CD4-positive, alpha-beta T cell (primary cell): ENCODE measurements at regions not wholly inside any gene's neighbourhood (a gene's known extent, or its start where the extent isn't known, plus 50 kb on each side); places are given as distances from the start of the nearest gene placed in this dataset.

Experiments
- ATAC-seq: fragments of 200-7000 bp; cut with Tn5 transposase; one replicate; pipeline ENCODE4 v1.10.0; 2022; ENCODE audit warnings: mild to moderate bottlenecking; ENCODE audit not compliant: poor library complexity
- CTCF ChIA-PET: fragments of 350-600 bp; sonication (Branson Sonifier 250); formaldehyde crosslinking; loops from one replicate; lab custom pipeline; 2021; ENCODE audit warnings: antibody characterized with exemption, inconsistent platforms; lab: Charles Lee
- POLR2A ChIA-PET: fragments of 350-600 bp; sonication (Branson Sonifier 250); formaldehyde crosslinking; loops from one replicate; lab custom pipeline; 2021; ENCODE audit warnings: antibody characterized with exemption, inconsistent platforms; lab: Charles Lee
- DNase-seq, 14 experiments: peaks; one replicate each; pipeline ENCODE4 v3.0.0-alpha.2; 2013 to 2020; ENCODE audit warnings: mixed read lengths in 2 of 14
- H3K27ac ChIP-seq, 2 donors: one replicate each; pipeline versions ENCODE4 v1.5.1 to v1.7.0; 2013; ENCODE audit warnings: low read length in 2 of 2, low read depth in 1 of 2, mild to moderate bottlenecking in 1 of 2
- H3K27me3 ChIP-seq, 2 experiments: 1 replicate in 1 of 2; 2 replicates in 1 of 2; pipeline versions ENCODE4 v1.6.1 to v1.7.0; 2013; ENCODE audit warnings: low read length in 2 of 2, control low read depth in 1 of 2, mild to moderate bottlenecking in 1 of 2, moderate library complexity in 1 of 2; ENCODE audit not compliant: insufficient read depth in 2 of 2, control insufficient read depth in 1 of 2
- H3K36me3 ChIP-seq: one replicate; pipeline ENCODE4 v1.6.1; 2013; ENCODE audit warnings: low read length, control low read depth; ENCODE audit not compliant: insufficient read depth
- H3K4me1 ChIP-seq: one replicate; pipeline ENCODE4 v1.6.1; 2013; ENCODE audit warnings: low read length, control low read depth; ENCODE audit not compliant: insufficient read depth
- H3K4me3 ChIP-seq: one replicate; pipeline ENCODE4 v1.5.1; 2013; ENCODE audit warnings: mild to moderate bottlenecking, low read length, moderate library complexity
- H3K9me3 ChIP-seq, 2 experiments: 1 replicate in 1 of 2; 2 replicates in 1 of 2; pipeline versions ENCODE4 v1.6.1 to v1.7.0; 2013; ENCODE audit warnings: low read length in 2 of 2, mild to moderate bottlenecking in 2 of 2, control low read depth in 1 of 2, moderate library complexity in 1 of 2; ENCODE audit not compliant: control insufficient read depth in 1 of 2, insufficient read depth in 1 of 2
- H3K27ac Mint-ChIP-seq: one replicate; pipeline ENCODE4 v1.8.0; 2020; ENCODE audit warnings: mixed read lengths
- H3K27me3 Mint-ChIP-seq: one replicate; pipeline ENCODE4 v1.8.0; 2021; ENCODE audit warnings: mixed read lengths
- H3K36me3 Mint-ChIP-seq: one replicate; pipeline ENCODE4 v1.8.0; 2021; ENCODE audit warnings: low read depth, mixed read lengths
- H3K4me1 Mint-ChIP-seq: one replicate; pipeline ENCODE4 v1.8.0; 2021; ENCODE audit warnings: low read depth, mixed read lengths
- H3K4me3 Mint-ChIP-seq: one replicate; pipeline ENCODE4 v1.8.0; 2020; ENCODE audit warnings: mild to moderate bottlenecking, mixed read lengths
- H3K9me3 Mint-ChIP-seq: one replicate; pipeline ENCODE4 v1.8.0; 2020; ENCODE audit warnings: mixed read lengths
- intact Hi-C, 2 experiments: fragments of 100-400 bp; cut with DNase I in 1 of 2; cut with micrococcal nuclease in 1 of 2; formaldehyde crosslinking; loops; one replicate each; pipeline versions ENCODE4 v1.15.1 to v1.9.0; 2023 to 2025; cut with DNase I, micrococcal nuclease
- TF ChIP-seq, protein P1 (sequence below): fragments of 200-600 bp; IDR thresholded peaks from one replicate; pipeline ENCODE4 v1.8.0; 2022; ENCODE audit warnings: antibody characterized with exemption, mild to moderate bottlenecking

DNA sequence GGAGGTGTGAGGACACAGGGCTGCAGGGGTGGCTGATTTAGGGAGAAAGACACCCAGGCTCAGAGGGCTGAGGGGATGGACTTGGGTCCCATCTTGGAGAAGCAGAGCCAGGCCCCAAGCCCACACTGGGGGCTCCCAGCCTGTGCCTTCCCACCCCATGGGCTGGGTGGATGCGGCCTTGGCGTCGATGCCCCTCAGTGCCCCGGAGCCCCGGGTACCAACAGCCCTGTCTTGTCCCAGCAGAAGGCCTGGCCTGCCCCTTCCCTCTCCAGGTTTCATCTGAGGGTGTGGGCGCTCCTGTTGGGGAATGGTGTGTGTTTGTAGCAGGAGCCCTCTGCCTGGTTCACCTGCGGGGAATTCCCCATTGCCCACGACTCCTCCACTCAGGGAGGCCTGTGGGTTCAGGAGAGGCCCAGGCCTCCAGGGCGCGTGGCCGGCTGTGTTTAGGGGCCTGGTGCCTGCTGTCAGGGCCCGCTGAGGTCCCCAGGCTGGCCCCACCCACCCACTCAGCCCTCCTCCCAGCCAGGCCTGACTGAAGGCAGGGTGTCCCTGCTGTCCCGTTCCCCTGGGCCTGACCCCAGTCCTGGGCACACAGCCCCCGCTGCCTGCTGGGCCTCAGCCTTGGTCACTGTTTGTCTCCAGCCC lies 51.1 kb upstream of the BEGAIN start:
- H3K27ac Mint-ChIP-seq: no peak overlapping the region
- no peak for ATAC-seq
- Histone ChIP-seq H3K27ac (no peak overlapping the region), H3K4me1 (peaks cover 59% of the 10 kb centered on the region), H3K36me3 (no peaks in the 10 kb centered on the region), H3K9me3 (peaks cover 0 to 8% of the 10 kb centered on the region in 2 experiments), H3K27me3 (no peaks in the 10 kb centered on the region), H3K4me3 (no peak overlapping the region)
- peaks cover 50% of the 10 kb centered on the region for H3K4me1 Mint-ChIP-seq
- TF ChIP-seq, protein P1, sequence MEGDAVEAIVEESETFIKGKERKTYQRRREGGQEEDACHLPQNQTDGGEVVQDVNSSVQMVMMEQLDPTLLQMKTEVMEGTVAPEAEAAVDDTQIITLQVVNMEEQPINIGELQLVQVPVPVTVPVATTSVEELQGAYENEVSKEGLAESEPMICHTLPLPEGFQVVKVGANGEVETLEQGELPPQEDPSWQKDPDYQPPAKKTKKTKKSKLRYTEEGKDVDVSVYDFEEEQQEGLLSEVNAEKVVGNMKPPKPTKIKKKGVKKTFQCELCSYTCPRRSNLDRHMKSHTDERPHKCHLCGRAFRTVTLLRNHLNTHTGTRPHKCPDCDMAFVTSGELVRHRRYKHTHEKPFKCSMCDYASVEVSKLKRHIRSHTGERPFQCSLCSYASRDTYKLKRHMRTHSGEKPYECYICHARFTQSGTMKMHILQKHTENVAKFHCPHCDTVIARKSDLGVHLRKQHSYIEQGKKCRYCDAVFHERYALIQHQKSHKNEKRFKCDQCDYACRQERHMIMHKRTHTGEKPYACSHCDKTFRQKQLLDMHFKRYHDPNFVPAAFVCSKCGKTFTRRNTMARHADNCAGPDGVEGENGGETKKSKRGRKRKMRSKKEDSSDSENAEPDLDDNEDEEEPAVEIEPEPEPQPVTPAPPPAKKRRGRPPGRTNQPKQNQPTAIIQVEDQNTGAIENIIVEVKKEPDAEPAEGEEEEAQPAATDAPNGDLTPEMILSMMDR: no peak
- no peak for DNase-seq
- no peaks in the 10 kb centered on the region for H3K9me3 Mint-ChIP-seq
- ChIA-PET POLR2A (interaction anchor here (1.5 kb wide), 1 partner anchor 8 kb away, joined by 4 read pairs; no protein-coding TSS in a partner anchor), CTCF (no interaction called here)
- intact Hi-C loops: no loop called here
- no peak overlapping the region for H3K4me3 Mint-ChIP-seq
- H3K36me3 Mint-ChIP-seq: no peaks in the 10 kb centered on the region
- H3K27me3 Mint-ChIP-seq: no peaks in the 10 kb centered on the region

DNA sequence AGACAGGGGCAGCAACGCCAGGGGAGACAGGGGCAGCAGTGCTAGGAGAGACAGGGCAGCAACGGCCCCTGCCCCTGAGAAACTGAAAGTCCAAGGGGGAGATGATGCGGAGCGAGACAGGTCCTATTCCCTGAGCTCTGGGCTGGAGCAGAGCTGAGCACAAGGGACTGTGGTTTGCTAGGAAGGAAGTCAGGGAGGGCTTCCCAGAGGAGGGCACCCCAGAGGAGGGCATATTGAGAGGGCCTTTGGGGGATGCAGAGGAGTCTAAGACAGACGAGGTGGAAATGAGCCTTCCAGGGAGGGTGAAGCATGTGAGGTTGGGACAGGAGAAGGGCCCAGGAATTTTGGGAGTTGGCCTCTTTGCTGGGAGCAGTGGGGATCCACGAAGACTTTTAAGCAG lies 52.1 kb upstream of the BEGAIN start:
- no peak for DNase-seq
- ChIA-PET POLR2A (no interaction called here), CTCF (no interaction called here)
- no peaks in the 10 kb centered on the region for H3K27me3 ChIP-seq
- peaks cover 59% of the 10 kb centered on the region for H3K4me1 Mint-ChIP-seq
- H3K27me3 Mint-ChIP-seq: no peaks in the 10 kb centered on the region
- H3K36me3 Mint-ChIP-seq: no peaks in the 10 kb centered on the region
- TF ChIP-seq, protein P1: no peak
- no peak overlapping the region for H3K4me3 ChIP-seq
- peaks cover 0 to 12% of the 10 kb centered on the region in 2 experiments for H3K9me3 ChIP-seq
- no peak for ATAC-seq
- H3K36me3 ChIP-seq: no peaks in the 10 kb centered on the region
- peak overlapping the region; percentile 82 for H3K27ac Mint-ChIP-seq
- intact Hi-C loops: no loop called here
- H3K27ac ChIP-seq: peak overlapping the region in 1 of 2 donors; percentile 57
- H3K4me3 Mint-ChIP-seq: peak overlapping the region; percentile 66
- peaks cover 68% of the 10 kb centered on the region for H3K4me1 ChIP-seq
- H3K9me3 Mint-ChIP-seq: no peaks in the 10 kb centered on the region

DNA sequence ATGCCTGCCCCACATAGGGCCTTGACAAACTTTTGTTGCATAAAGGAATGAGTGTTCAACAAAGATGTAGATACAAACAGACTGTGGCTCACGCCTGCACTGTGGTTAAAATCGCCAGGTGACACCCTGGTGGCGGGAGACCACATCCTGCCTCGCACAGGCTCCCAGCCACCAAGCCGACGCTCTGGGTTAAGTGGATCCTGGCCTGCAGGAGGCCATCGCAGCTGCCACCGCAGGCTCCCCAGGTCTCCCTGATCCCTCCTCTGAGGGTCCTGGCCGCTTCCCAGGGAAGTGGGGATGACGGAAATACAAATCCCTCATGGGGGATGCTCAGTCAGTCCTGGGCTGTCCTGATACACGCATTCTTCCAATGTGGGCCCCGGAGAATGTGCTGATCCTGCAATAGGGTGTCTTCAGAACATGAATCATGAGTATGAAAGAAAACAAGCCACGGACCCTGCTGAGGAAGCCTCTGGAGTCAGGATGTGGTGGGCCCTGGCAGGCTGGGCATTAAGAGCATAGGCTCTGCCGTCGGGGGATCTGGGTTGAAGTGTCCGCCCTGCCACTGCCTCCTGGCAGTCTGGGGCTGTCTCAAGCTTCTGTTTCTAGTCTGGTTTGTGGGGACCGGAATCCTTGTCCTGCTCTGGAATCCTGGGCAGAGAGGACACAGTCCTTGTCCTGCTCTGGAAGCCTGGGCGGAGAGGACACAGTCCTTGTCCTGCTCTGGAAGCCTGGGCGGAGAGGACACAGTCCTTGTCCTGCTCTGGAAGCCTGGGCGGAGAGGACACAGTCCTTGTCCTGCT lies 53.5 kb upstream of the BEGAIN start:
- peak overlapping the region; percentile 85 for H3K4me3 Mint-ChIP-seq

More for the DNA sequence above, 53.5 kb upstream of the BEGAIN start:
- H3K9me3 ChIP-seq: peaks cover 0 to 12% of the 10 kb centered on the region in 2 experiments
- intact Hi-C loops: loop anchor here in 1 of 2 experiments (5.0 kb wide), 1 partner anchor 93 kb away; no protein-coding TSS in a partner anchor
- Mint-ChIP-seq H3K27ac (peak overlapping the region; percentile 82), H3K9me3 (no peaks in the 10 kb centered on the region), H3K4me1 (peaks cover 73% of the 10 kb centered on the region), H3K36me3 (no peaks in the 10 kb centered on the region), H3K27me3 (no peaks in the 10 kb centered on the region)
- ATAC-seq (peak; percentile 85), DNase-seq (peak; percentile 41 to 91 (median 70))
- TF ChIP-seq, protein P1: peak; percentile 25
- POLR2A ChIA-PET: no interaction called here
- no peaks in the 10 kb centered on the region for H3K36me3 ChIP-seq
- peaks cover 82% of the 10 kb centered on the region for H3K4me1 ChIP-seq
- peak overlapping the region; percentile 29 for H3K4me3 ChIP-seq
- no peaks in the 10 kb centered on the region for H3K27me3 ChIP-seq
- peak overlapping the region in 1 of 2 donors; percentile 57 for H3K27ac ChIP-seq
- CTCF ChIA-PET: no interaction called here
